Spleen (tissue), 11 donors: ENCODE measurements at regions not wholly inside any gene's neighbourhood (a gene's known extent, or its start where the extent isn't known, plus 50 kb on each side); places are given as distances from the start of the nearest gene placed in this dataset.

Experiments
- DNase-seq: peaks from one replicate; pipeline ENCODE4 v3.0.0-alpha.2; 2020
- H3K27ac ChIP-seq, 8 donors: fragments of 200-600 bp; sonication (generic) in 7 of 8; 1 replicate in 4 of 8; 2 replicates in 4 of 8; pipeline versions ENCODE4 v1.5.0 to v1.8.0; 2016 to 2021; ENCODE audit warnings: inconsistent platforms in 4 of 8, mild to moderate bottlenecking in 4 of 8, moderate library complexity in 1 of 8
- H3K27me3 ChIP-seq, 7 donors: fragments of 200-600 bp; sonication (generic) in 6 of 7; replicated peaks in 1 of 7; 1 replicate in 4 of 7; 2 replicates in 3 of 7; pipeline versions ENCODE4 v1.5.0 to v1.8.0; 2016 to 2021; ENCODE audit warnings: inconsistent platforms in 3 of 7, mild to moderate bottlenecking in 1 of 7
- H3K36me3 ChIP-seq, 6 donors: fragments of 200-600 bp; sonication (generic) in 5 of 6; 1 replicate in 4 of 6; 2 replicates in 2 of 6; pipeline versions ENCODE4 v1.5.0 to v1.8.0; 2016 to 2021; ENCODE audit warnings: inconsistent platforms in 2 of 6
- H3K4me1 ChIP-seq, 6 donors: fragments of 200-600 bp; sonication (generic) in 5 of 6; 1 replicate in 3 of 6; 2 replicates in 3 of 6; pipeline versions ENCODE4 v1.5.0 to v1.8.0; 2016 to 2021; ENCODE audit warnings: inconsistent platforms in 3 of 6
- H3K4me3 ChIP-seq, 8 donors: fragments of 200-600 bp; sonication (generic) in 7 of 8; 1 replicate in 4 of 8; 2 replicates in 4 of 8; pipeline versions ENCODE4 v1.5.0 to v1.8.0; 2016 to 2021; ENCODE audit warnings: inconsistent platforms in 4 of 8, mild to moderate bottlenecking in 4 of 8, moderate library complexity in 2 of 8
- H3K9me3 ChIP-seq, 8 donors: fragments of 200-600 bp; sonication (generic) in 7 of 8; 1 replicate in 4 of 8; 2 replicates in 4 of 8; pipeline versions ENCODE4 v1.5.0 to v1.8.0; 2016 to 2021; ENCODE audit warnings: inconsistent platforms in 4 of 8
- CTCF ChIP-seq, 11 experiments: fragments of 200-600 bp in 7 of 11; fragments of 450-650 bp in 4 of 11; sonication (generic) in 4 of 11; IDR thresholded peaks in 8 of 11; conservative IDR thresholded peaks in 3 of 11; 1 replicate in 7 of 11; 2 replicates in 4 of 11; pipeline versions ENCODE4 v1.4.0 to v1.8.0; 2016 to 2021; ENCODE audit warnings: antibody characterized with exemption in 11 of 11, inconsistent platforms in 4 of 11, mild to moderate bottlenecking in 1 of 11
- POLR2A ChIP-seq, 3 donors: fragments of 450-650 bp; IDR thresholded peaks; one replicate each; pipeline ENCODE4 v1.5.1; 2017; ENCODE audit warnings: antibody characterized with exemption in 3 of 3, mild to moderate bottlenecking in 1 of 3
- POLR2AphosphoS5 ChIP-seq, 3 donors: sonication (generic); formaldehyde crosslinking; IDR thresholded peaks; one replicate each; pipeline ENCODE4 v1.5.1; 2017; ENCODE audit warnings: antibody characterized with exemption in 3 of 3
- WGBS, 5 donors: extraction: QIAGEN DNeasy Blood & Tissue Kit in 3 of 5; methylation state at CpG; one replicate each; pipeline versions ENCODE4 v1.1.5 to v1.1.7; 2013 to 2018; 5-methylcytosine and 5-hydroxymethylcytosine counted together
- intact Hi-C: fragments of 100-400 bp; cut with DNase I; formaldehyde crosslinking; loops from one replicate; pipeline ENCODE4 v1.15.0; 2023; ENCODE audit warnings: low total_unique reads
- donor health status: healthy with polysubstance abuse.
- donor health status: DM: no; HTN: no; CAD: no; lungs with moderate emphysema.
- donor health status: DM: no; HTN: no; CAD: no.
- donor health status: Bipolar disorder and iron deficiency.
- donor health status: healthy.
- donor health status: DM: no; HTN: no; CAD: no.
- donor health status: DM: yes; HTN: yes; CAD: no.

- Histone ChIP-seq H3K9me3 (no peaks in the 10 kb centered on the region), H3K36me3 (no peaks in the 10 kb centered on the region), H3K4me3 (no peak overlapping the region), H3K27ac (no peak overlapping the region), H3K4me1 (no peaks in the 10 kb centered on the region), H3K27me3 (peaks cover 0 to 15% (median 0%) of the 10 kb centered on the region in 7 donors)
- WGBS, 5 donors = 56 to 86% (median 76%) methylated on average over 7 of the region's 7 CpGs
- intact Hi-C loops = no loop called here
- no peak for TF ChIP-seq CTCF (IDR thresholded peaks at IDR 0.05 in 8 of 11, conservative IDR thresholded peaks at IDR 0.05 in 3 of 11)
- DNase-seq = no peak
These were observed 63.1 kb upstream of the BCO1 start for GRCh38 chr16:81175325-81175891.

DNA sequence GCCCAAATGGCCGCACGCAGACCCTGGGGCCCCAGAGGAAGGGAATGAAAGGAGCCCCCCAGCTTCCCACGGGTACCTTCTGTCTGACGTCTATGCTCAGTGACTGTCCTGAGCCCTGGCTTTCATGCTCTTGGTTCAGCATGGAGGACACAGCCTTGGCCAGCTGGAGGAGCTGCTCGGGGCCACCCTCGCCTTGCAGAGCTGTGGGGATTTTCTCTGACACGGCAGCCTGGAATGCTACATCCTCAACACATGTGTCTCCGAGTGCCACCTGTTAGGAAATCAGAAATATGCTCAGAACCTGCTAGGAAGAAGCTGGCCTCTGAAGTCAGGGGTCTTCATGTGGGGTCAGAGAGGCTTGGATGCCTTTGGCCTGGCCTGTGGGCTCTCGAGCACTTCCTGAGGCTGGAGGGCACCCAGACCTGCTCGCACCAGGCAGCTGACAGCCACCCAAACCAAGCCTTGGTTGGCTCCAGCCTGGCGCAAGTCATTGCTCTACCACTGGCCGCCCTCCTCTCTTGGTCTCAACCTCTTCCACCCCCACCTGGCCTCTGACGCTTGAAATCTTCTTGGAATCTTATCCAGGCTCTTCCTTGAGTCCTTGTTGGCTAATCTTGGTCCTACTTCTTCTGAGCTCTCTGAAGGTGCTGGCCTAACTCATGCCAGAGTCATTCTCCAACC is 63.7 kb upstream of the BCO1 start:
- Histone ChIP-seq H3K4me3 (no peak overlapping the region), H3K36me3 (no peaks in the 10 kb centered on the region), H3K4me1 (no peaks in the 10 kb centered on the region), H3K9me3 (no peaks in the 10 kb centered on the region), H3K27ac (no peak overlapping the region), H3K27me3 (peaks cover 0 to 21% (median 0%) of the 10 kb centered on the region in 7 donors)
- whole genome bisulfite sequencing, 5 donors = 83 to 90% (median 85%) methylated on average over 12 to 13 of the region's 13 CpGs
- intact Hi-C loops = no loop called here
- no peak for DNase-seq
- TF ChIP-seq CTCF (IDR thresholded peaks at IDR 0.05 in 8 of 11, conservative IDR thresholded peaks at IDR 0.05 in 3 of 11) = no peak
- TF ChIP-seq POLR2AphosphoS5 (IDR thresholded peaks at IDR 0.05) = no peak
- TF ChIP-seq POLR2A (IDR thresholded peaks at IDR 0.05) = no peak

- no peak for TF ChIP-seq POLR2AphosphoS5 (IDR thresholded peaks at IDR 0.05)
- intact Hi-C loops = no loop called here
These were observed 65.5 kb upstream of the BCO1 start for GRCh38 chr16:81172769-81173658.

GRCh38 chr16:81170824-81171223 is 67.7 kb upstream of the BCO1 start:
- TF ChIP-seq CTCF (IDR thresholded peaks at IDR 0.05 in 8 of 11, conservative IDR thresholded peaks at IDR 0.05 in 3 of 11) (no peak), POLR2A (IDR thresholded peaks at IDR 0.05) (no peak), POLR2AphosphoS5 (IDR thresholded peaks at IDR 0.05) (no peak)
- 24 to 35% (median 34%) methylated on average over 6 to 7 of the region's 7 CpGs for WGBS, 5 donors
- no peak for DNase-seq
- no peaks in the 10 kb centered on the region for H3K4me1 ChIP-seq
- H3K27me3 ChIP-seq = peaks cover 0 to 14% (median 0%) of the 10 kb centered on the region in 7 donors
- H3K27ac ChIP-seq = no peak overlapping the region
- intact Hi-C loops = no loop called here
- no peaks in the 10 kb centered on the region for H3K9me3 ChIP-seq
- H3K4me3 ChIP-seq = no peak overlapping the region
- H3K36me3 ChIP-seq = no peaks in the 10 kb centered on the region

More at GRCh38 chr16:81172769-81173658, 65.5 kb upstream of the BCO1 start:
- Histone ChIP-seq H3K4me1 (no peaks in the 10 kb centered on the region), H3K27ac (no peak overlapping the region), H3K4me3 (no peak overlapping the region), H3K9me3 (no peaks in the 10 kb centered on the region), H3K36me3 (no peaks in the 10 kb centered on the region), H3K27me3 (peaks cover 0 to 19% (median 0%) of the 10 kb centered on the region in 7 donors)
- DNase-seq = no peak
- WGBS, 5 donors = 63 to 81% (median 69%) methylated on average over 13 of the region's 13 CpGs
